H1 (cell line): ENCODE measurements at regions not wholly inside any gene's neighbourhood (a gene's known extent, or its start where the extent isn't known, plus 50 kb on each side); places are given as distances from the start of the nearest gene placed in this dataset.

Experiments used
- CTCF ChIA-PET: fragments of 300-600 bp; sonication (Branson Sonifier 250); formaldehyde crosslinking; loops from one replicate; lab custom pipeline; 2021; ENCODE audit not compliant: partially characterized antibody; lab: Charles Lee
- POLR2A ChIA-PET: fragments of 300-600 bp; sonication (Branson Sonifier 250); formaldehyde crosslinking; loops from one replicate; lab custom pipeline; 2021; ENCODE audit warnings: inconsistent platforms; ENCODE audit not compliant: partially characterized antibody; lab: Charles Lee
- DNase-seq, 2 experiments: peaks; one replicate each; pipeline versions ENCODE4 v3.0.0 to v3.0.0-alpha.2; 2010 to 2022; ENCODE audit warnings: low spot score in 2 of 2, low read depth in 1 of 2, mixed read lengths in 1 of 2
- FAIRE-seq: peaks from 2 replicates; lab custom pipeline; 2011; peaks lifted over from hg19 to GRCh38; lab: Jason Lieb, UNC
- H2AFZ ChIP-seq: 2 replicates; pipeline ENCODE4 v1.8.1; 2012; ENCODE audit warnings: low read length, inconsistent platforms
- H2AK5ac ChIP-seq: 2 replicates; pipeline ENCODE4 v1.6.1; 2013; ENCODE audit warnings: low read depth, low read length
- H2BK120ac ChIP-seq: replicated peaks from 2 replicates; pipeline ENCODE3; 2013; ENCODE audit warnings: low read depth, low read length, inconsistent platforms
- H2BK12ac ChIP-seq: 2 replicates; pipeline ENCODE4 v1.6.1; 2013; ENCODE audit warnings: low read depth, low read length
- H2BK15ac ChIP-seq: 2 replicates; pipeline ENCODE4 v1.6.1; 2013; ENCODE audit warnings: low read length
- H2BK20ac ChIP-seq: 2 replicates; pipeline ENCODE4 v1.6.1; 2013; ENCODE audit warnings: low read length
- H2BK5ac ChIP-seq: 2 replicates; pipeline ENCODE4 v1.6.1; 2013; ENCODE audit warnings: low read depth, low read length
- H3K14ac ChIP-seq: 2 replicates; pipeline ENCODE4 v1.6.1; 2013; ENCODE audit warnings: inconsistent platforms; ENCODE audit not compliant: insufficient read length
- H3K18ac ChIP-seq: 2 replicates; pipeline ENCODE4 v1.6.1; 2013; ENCODE audit warnings: low read length; ENCODE audit errors: extremely low read depth
- H3K23ac ChIP-seq: 2 replicates; pipeline ENCODE4 v1.6.1; 2013; ENCODE audit warnings: inconsistent platforms; ENCODE audit not compliant: insufficient read length
- H3K23me2 ChIP-seq: 2 replicates; pipeline ENCODE4 v1.6.1; 2013; ENCODE audit warnings: low read depth, low read length
- H3K27ac ChIP-seq: 2 replicates; pipeline ENCODE4 v1.6.1; 2011; ENCODE audit warnings: low read depth, low read length, inconsistent platforms
- H3K27me3 ChIP-seq, 4 experiments: replicated peaks in 1 of 4; 1 replicate in 1 of 4; 2 replicates in 3 of 4; pipeline versions ENCODE4 v1.6.1 to v1.8.1; 2011 to 2013; ENCODE audit warnings: low read length in 3 of 4, mild to moderate bottlenecking in 3 of 4, inconsistent platforms in 2 of 4, mixed read lengths in 2 of 4, moderate library complexity in 1 of 4; ENCODE audit not compliant: control insufficient read depth in 3 of 4, insufficient read depth in 3 of 4; ENCODE audit errors: extremely low read depth in 1 of 4
- H3K36me3 ChIP-seq, 4 experiments: 2 replicates each; pipeline versions ENCODE4 v1.6.1 to v1.8.1; 2011 to 2013; ENCODE audit warnings: mild to moderate bottlenecking in 4 of 4, low read length in 3 of 4, moderate library complexity in 2 of 4, control low read depth in 1 of 4, inconsistent platforms in 1 of 4; ENCODE audit not compliant: insufficient read depth in 4 of 4, control insufficient read depth in 2 of 4
- H3K4ac ChIP-seq: replicated peaks from 2 replicates; pipeline ENCODE3; 2013; ENCODE audit warnings: low read length, low read depth, mixed read lengths, inconsistent platforms; ENCODE audit not compliant: insufficient read length
- H3K4me1 ChIP-seq, 4 experiments: replicated peaks in 1 of 4; 1 replicate in 1 of 4; 2 replicates in 3 of 4; pipeline versions ENCODE4 v1.6.1 to v1.8.1; 2011 to 2013; ENCODE audit warnings: low read length in 3 of 4, inconsistent platforms in 2 of 4, mixed read lengths in 1 of 4; ENCODE audit not compliant: insufficient read depth in 4 of 4, control insufficient read depth in 3 of 4
- H3K4me2 ChIP-seq, 2 experiments: 2 replicates each; pipeline versions ENCODE4 v1.6.1 to v1.8.1; 2011 to 2013; ENCODE audit warnings: low read depth in 2 of 2, low read length in 2 of 2, control low read depth in 1 of 2, inconsistent platforms in 1 of 2, mild to moderate bottlenecking in 1 of 2; ENCODE audit not compliant: insufficient read depth in 1 of 2
- H3K4me3 ChIP-seq, 4 experiments: fragments of 200-600, 300-600 bp in 1 of 4; sonication (generic), shearing (Covaris generic), sonication (Bioruptor Twin) in 1 of 4; 2 replicates each; pipeline versions ENCODE4 v1.5.1 to v1.8.1; 2011 to 2016; ENCODE audit warnings: low read length in 4 of 4, low read depth in 3 of 4, control low read depth in 2 of 4, inconsistent platforms in 2 of 4, mild to moderate bottlenecking in 2 of 4, mixed read lengths in 1 of 4, moderate library complexity in 1 of 4; ENCODE audit not compliant: insufficient read depth in 2 of 4; ENCODE audit errors: extremely low read depth in 1 of 4
- H3K56ac ChIP-seq: replicated peaks from 2 replicates; pipeline ENCODE3; 2013; ENCODE audit warnings: low read depth, mild to moderate bottlenecking, mixed read lengths, low read length, inconsistent platforms; ENCODE audit not compliant: insufficient read length
- H3K79me1 ChIP-seq: 2 replicates; pipeline ENCODE4 v1.6.1; 2013; ENCODE audit warnings: low read depth, low read length, control low read depth
- H3K79me2 ChIP-seq, 2 experiments: 2 replicates each; pipeline versions ENCODE4 v1.6.1 to v1.8.1; 2012 to 2013; ENCODE audit warnings: low read length in 2 of 2, mild to moderate bottlenecking in 2 of 2, inconsistent platforms in 1 of 2; ENCODE audit not compliant: insufficient read depth in 2 of 2, control insufficient read depth in 1 of 2
- H3K9ac ChIP-seq, 4 experiments: replicated peaks in 1 of 4; 1 replicate in 1 of 4; 2 replicates in 3 of 4; pipeline versions ENCODE4 v1.6.1 to v1.8.1; 2011 to 2013; ENCODE audit warnings: low read depth in 3 of 4, low read length in 3 of 4, control low read depth in 2 of 4, mild to moderate bottlenecking in 2 of 4, moderate library complexity in 2 of 4, inconsistent platforms in 1 of 4; ENCODE audit errors: extremely low read depth in 1 of 4
- H3K9me3 ChIP-seq, 2 experiments: 2 replicates each; pipeline versions ENCODE4 v1.6.1 to v1.8.1; 2012 to 2013; ENCODE audit warnings: mild to moderate bottlenecking in 2 of 2, moderate library complexity in 2 of 2, control low read depth in 1 of 2, inconsistent platforms in 1 of 2, low read depth in 1 of 2, low read length in 1 of 2, mixed read lengths in 1 of 2; ENCODE audit not compliant: insufficient read depth in 2 of 2
- H4K20me1 ChIP-seq, 2 experiments: replicated peaks in 1 of 2; 2 replicates each; pipeline versions ENCODE3 to v1.8.1; 2011 to 2013; ENCODE audit warnings: inconsistent platforms in 2 of 2, low read length in 2 of 2, mild to moderate bottlenecking in 1 of 2; ENCODE audit not compliant: insufficient read depth in 2 of 2, control insufficient read depth in 1 of 2
- H4K5ac ChIP-seq: 2 replicates; pipeline ENCODE4 v1.6.1; 2013; ENCODE audit warnings: low read length, low read depth, mixed read lengths, inconsistent platforms; ENCODE audit not compliant: insufficient read length
- H4K8ac ChIP-seq: 2 replicates; pipeline ENCODE4 v1.8.0; 2013; ENCODE audit warnings: mild to moderate bottlenecking, moderate library complexity, low read length, inconsistent platforms; ENCODE audit not compliant: insufficient read depth; ENCODE audit errors: extremely low read depth
- H4K91ac ChIP-seq: replicated peaks from 2 replicates; pipeline ENCODE3; 2013; ENCODE audit warnings: low read length, mixed read lengths, inconsistent platforms; ENCODE audit not compliant: insufficient read length
- BCL11A ChIP-seq, 2 experiments: IDR thresholded peaks; one replicate each; pipeline ENCODE4 v1.6.1; 2011; ENCODE audit warnings: low read depth in 2 of 2, low read length in 2 of 2, mild to moderate bottlenecking in 2 of 2
- CBX5 ChIP-seq: fragments of 300-800, 300-1000 bp; sonication (generic); IDR thresholded peaks from 2 replicates; pipeline ENCODE4 v1.7.1; 2016; ENCODE audit warnings: antibody characterized with exemption, low read length, low read depth
- CEBPB ChIP-seq: IDR thresholded peaks from 2 replicates; pipeline ENCODE4 v1.6.1; 2012; ENCODE audit warnings: low read depth, low read length
- CREB1 ChIP-seq: IDR thresholded peaks from 2 replicates; pipeline ENCODE4 v1.6.1; 2012; ENCODE audit warnings: inconsistent platforms
- FOSL1 ChIP-seq: IDR thresholded peaks from 2 replicates; pipeline ENCODE4 v1.6.1; 2011; ENCODE audit warnings: mild to moderate bottlenecking, low read depth, low read length, moderate library complexity; ENCODE audit not compliant: insufficient read depth
- GABPA ChIP-seq: IDR thresholded peaks from 2 replicates; pipeline ENCODE4 v1.6.1; 2011; ENCODE audit warnings: mild to moderate bottlenecking, low read length, moderate library complexity, borderline replicate concordance; ENCODE audit not compliant: insufficient read depth
- HDAC6 ChIP-seq: IDR thresholded peaks from one replicate; pipeline ENCODE4 v1.7.1; 2012; ENCODE audit warnings: low read depth, mild to moderate bottlenecking, inconsistent platforms, low read length, moderate library complexity
- NRF1 ChIP-seq: IDR thresholded peaks from 2 replicates; pipeline ENCODE4 v1.6.1; 2011; ENCODE audit warnings: mild to moderate bottlenecking, low read depth, low read length, improper control_type of control experiment
- TAF1 ChIP-seq: IDR thresholded peaks from 2 replicates; pipeline ENCODE4 v1.6.1; 2011; ENCODE audit warnings: mild to moderate bottlenecking, low read depth, low read length
- TEAD4 ChIP-seq: IDR thresholded peaks from 2 replicates; pipeline ENCODE4 v1.6.1; 2012; ENCODE audit warnings: low read depth, low read length, inconsistent platforms, mixed read lengths
- WGBS, 2 experiments: shearing (Covaris generic) in 1 of 2; methylation state at CpG; one replicate each; pipeline versions ENCODE4 v1.1.6 to v1.1.7; 2013 to 2015; ENCODE audit warnings: low lambda C conversion rate in 2 of 2, mixed read lengths in 2 of 2, inconsistent platforms in 1 of 2, low coverage in 1 of 2, missing lambda C conversion rate in 1 of 2; ENCODE audit not compliant: insufficient replicate concordance in 2 of 2, insufficient coverage in 1 of 2, insufficient read length in 1 of 2; ENCODE audit errors: extremely low coverage in 1 of 2, missing lambda C conversion rate in 1 of 2; 5-methylcytosine and 5-hydroxymethylcytosine counted together

DNA sequence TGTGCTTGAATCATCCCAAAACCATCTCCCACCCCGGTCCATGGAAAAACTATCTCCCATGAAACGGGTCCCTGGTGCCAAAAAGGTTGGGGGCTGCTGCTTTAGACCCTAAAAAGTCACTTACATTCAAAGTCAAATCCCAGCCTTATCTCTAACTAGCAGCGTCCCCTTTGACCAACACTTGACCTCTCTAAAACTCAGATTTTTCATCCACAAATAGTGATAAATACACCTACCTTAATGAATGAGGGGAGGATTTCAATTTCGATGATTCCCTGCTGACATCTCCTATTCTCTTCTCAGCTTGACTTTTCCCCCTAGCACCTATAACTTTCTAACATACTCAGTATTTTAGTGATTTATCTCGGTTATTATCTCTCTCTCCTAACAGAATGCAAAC lies 137.3 kb downstream of the BTG1 start:
- Histone ChIP-seq H4K5ac (no peak overlapping the region), H3K23me2 (no peaks in the 10 kb centered on the region), H2BK120ac (no peak overlapping the region), H3K4me2 (no peak overlapping the region), H3K23ac (no peak overlapping the region), H4K20me1 (no peaks in the 10 kb centered on the region), H3K56ac (no peak overlapping the region), H2BK12ac (no peak overlapping the region), H2AK5ac (no peak overlapping the region), H3K9ac (no peak overlapping the region), H2BK5ac (no peak overlapping the region), H3K4me1 (peaks cover 0 to 3% (median 1%) of the 10 kb centered on the region in 4 experiments; a peak in 2 of 7 replicates), H3K79me2 (no peaks in the 10 kb centered on the region), H3K14ac (no peak overlapping the region), H3K79me1 (no peaks in the 10 kb centered on the region), H2BK15ac (no peak overlapping the region), H3K36me3 (no peaks in the 10 kb centered on the region), H3K4me3 (no peak overlapping the region), H3K18ac (no peak overlapping the region), H2BK20ac (no peak overlapping the region), H2AFZ (no peak overlapping the region), H3K27me3 (no peaks in the 10 kb centered on the region), H4K8ac (no peak overlapping the region), H3K9me3 (no peaks in the 10 kb centered on the region), H3K4ac (no peak overlapping the region), H4K91ac (no peak overlapping the region), H3K27ac (no peak overlapping the region)
- CTCF ChIA-PET = no interaction called here
- FAIRE-seq = no peak
- POLR2A ChIA-PET = interaction anchor here (1.4 kb wide), 1 partner anchor 14 kb away, joined by 3 read pairs; no protein-coding TSS in a partner anchor
- DNase-seq = no peak
- WGBS, 2 experiments = 80% methylated on average over 5 of the region's 5 CpGs; no CpG with 5 or more reads in 1 of the 2 experiments
- no peak for TF ChIP-seq FOSL1
- no peak for TF ChIP-seq NRF1
- no peak for TF ChIP-seq BCL11A (IDR thresholded peaks at IDR 0.05; ENCODE audit: low read depth in 2 of 2, low read length in 2 of 2)
- TF ChIP-seq CBX5 = no peak
- TF ChIP-seq TEAD4 = no peak
- TF ChIP-seq GABPA = no peak
- no peak for TF ChIP-seq CREB1
- no peak for TF ChIP-seq TAF1
- no peak for TF ChIP-seq HDAC6
- TF ChIP-seq CEBPB = no peak
